Astrocyte (in vitro differentiated cells and primary cell): ENCODE measurements at regions not wholly inside any gene's neighbourhood (a gene's known extent, or its start where the extent isn't known, plus 50 kb on each side); places are given as distances from the start of the nearest gene placed in this dataset.

ENCODE experiments used
- DNase-seq: peaks from one replicate; pipeline ENCODE4 v3.0.0-alpha.2; 2010; ENCODE audit warnings: low read depth
- FAIRE-seq: peaks from 2 replicates; lab custom pipeline; 2011; peaks lifted over from hg19 to GRCh38; lab: Jason Lieb, UNC
- H2AFZ ChIP-seq: 2 replicates; pipeline ENCODE4 v1.6.0; 2012; ENCODE audit warnings: low read depth, low read length, inconsistent platforms
- H3K27ac ChIP-seq: 2 replicates; pipeline ENCODE4 v1.5.1; 2011; ENCODE audit warnings: low read depth, low read length, inconsistent platforms
- H3K27me3 ChIP-seq: 2 replicates; pipeline ENCODE4 v1.6.0; 2011; ENCODE audit warnings: low read length, inconsistent platforms; ENCODE audit not compliant: insufficient read depth
- H3K36me3 ChIP-seq: 2 replicates; pipeline ENCODE4 v1.5.1; 2011; ENCODE audit warnings: low read length, inconsistent platforms; ENCODE audit not compliant: insufficient read depth
- H3K4me1 ChIP-seq: 2 replicates; pipeline ENCODE4 v1.5.1; 2011; ENCODE audit warnings: low read length, inconsistent platforms; ENCODE audit not compliant: insufficient read depth
- H3K4me2 ChIP-seq: 2 replicates; pipeline ENCODE4 v1.6.0; 2012; ENCODE audit warnings: low read length, inconsistent platforms
- H3K4me3 ChIP-seq: 2 replicates; pipeline ENCODE4 v1.5.1; 2011; ENCODE audit warnings: low read depth, mild to moderate bottlenecking, low read length, inconsistent platforms; ENCODE audit not compliant: insufficient read depth
- H3K79me2 ChIP-seq: 2 replicates; pipeline ENCODE4 v1.6.0; 2012; ENCODE audit warnings: mild to moderate bottlenecking, low read length, inconsistent platforms; ENCODE audit not compliant: insufficient read depth
- H3K9ac ChIP-seq: 2 replicates; pipeline ENCODE4 v1.6.0; 2012; ENCODE audit warnings: mild to moderate bottlenecking, low read length, inconsistent platforms
- H3K9me3 ChIP-seq: 2 replicates; pipeline ENCODE4 v1.5.1; 2012; ENCODE audit warnings: low read depth, mild to moderate bottlenecking, low read length, inconsistent platforms; ENCODE audit not compliant: insufficient read depth
- H4K20me1 ChIP-seq: 2 replicates; pipeline ENCODE4 v1.6.0; 2012; ENCODE audit warnings: low read length, inconsistent platforms; ENCODE audit not compliant: insufficient read depth
- H3K27ac Mint-ChIP-seq: one replicate; pipeline ENCODE4 v1.8.0; 2021; ENCODE audit warnings: mild to moderate bottlenecking, mixed read lengths; ENCODE audit not compliant: unreplicated experiment
- H3K27me3 Mint-ChIP-seq: one replicate; pipeline ENCODE4 v1.8.0; 2021; ENCODE audit warnings: low read depth, mixed read lengths; ENCODE audit not compliant: unreplicated experiment
- H3K36me3 Mint-ChIP-seq: one replicate; pipeline ENCODE4 v1.8.0; 2021; ENCODE audit warnings: low read depth, mixed read lengths; ENCODE audit not compliant: unreplicated experiment
- H3K4me1 Mint-ChIP-seq: one replicate; pipeline ENCODE4 v1.8.0; 2021; ENCODE audit warnings: low read depth, mixed read lengths; ENCODE audit not compliant: unreplicated experiment
- H3K4me3 Mint-ChIP-seq: one replicate; pipeline ENCODE4 v1.8.0; 2021; ENCODE audit warnings: mild to moderate bottlenecking, moderate library complexity, mixed read lengths; ENCODE audit not compliant: unreplicated experiment
- H3K9me3 Mint-ChIP-seq: one replicate; pipeline ENCODE4 v1.8.0; 2021; ENCODE audit warnings: mild to moderate bottlenecking, mixed read lengths; ENCODE audit not compliant: unreplicated experiment
- CTCF ChIP-seq: IDR thresholded peaks from 2 replicates; pipeline ENCODE4 v1.5.1; 2011; ENCODE audit warnings: low read depth, mild to moderate bottlenecking, inconsistent platforms, low read length, moderate library complexity; ENCODE audit not compliant: insufficient read depth
- EZH2 ChIP-seq: IDR thresholded peaks from 2 replicates; pipeline ENCODE4 v1.6.1; 2012; ENCODE audit warnings: mild to moderate bottlenecking, low read length, inconsistent platforms; ENCODE audit not compliant: insufficient read depth

DNA sequence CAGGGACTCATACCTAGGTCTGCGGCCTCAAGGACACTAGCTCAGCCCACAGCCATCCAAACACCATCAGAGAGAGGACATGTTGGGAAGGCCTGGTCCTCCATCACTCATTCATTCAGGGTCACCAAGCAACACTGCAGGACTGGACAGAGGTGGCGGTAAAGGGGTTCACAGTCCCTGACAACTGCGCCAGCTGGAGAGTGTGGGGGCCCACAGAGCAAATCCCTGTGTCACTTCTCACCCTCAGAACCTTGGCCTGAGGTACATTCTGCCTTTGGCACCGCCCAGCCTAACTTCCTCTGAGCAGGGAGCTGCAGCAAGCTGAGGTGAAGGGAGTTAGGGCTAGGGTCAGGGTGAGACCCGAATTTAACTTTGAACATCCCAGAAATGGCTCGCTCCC, 106.5 kb downstream of the COPRS start:
- no peak overlapping the region for H3K4me2 ChIP-seq
- no peak overlapping the region for H3K27ac ChIP-seq
- no peaks in the 10 kb centered on the region for H3K9me3 ChIP-seq
- FAIRE-seq (no peak), DNase-seq (no peak)
- H3K79me2 ChIP-seq, result no peaks in the 10 kb centered on the region
- no peaks in the 10 kb centered on the region for H4K20me1 ChIP-seq
- no peaks in the 10 kb centered on the region for H3K27me3 ChIP-seq
- Mint-ChIP-seq H3K4me1 (no peaks in the 10 kb centered on the region), H3K9me3 (peaks cover 2% of the 10 kb centered on the region), H3K27ac (peak overlapping the region; percentile 27), H3K36me3 (no peaks in the 10 kb centered on the region), H3K27me3 (peaks cover 3% of the 10 kb centered on the region), H3K4me3 (no peak overlapping the region)
- H3K9ac ChIP-seq, result no peak overlapping the region
- H2AFZ ChIP-seq, result no peak overlapping the region
- no peak for TF ChIP-seq EZH2
- no peak for TF ChIP-seq CTCF
- no peaks in the 10 kb centered on the region for H3K36me3 ChIP-seq
- peaks cover 6% of the 10 kb centered on the region for H3K4me1 ChIP-seq
- H3K4me3 ChIP-seq, result no peak overlapping the region

- Histone ChIP-seq H3K36me3 (no peaks in the 10 kb centered on the region), H3K9me3 (no peaks in the 10 kb centered on the region), H3K4me3 (no peak overlapping the region), H3K9ac (no peak overlapping the region), H3K4me1 (peaks cover 6% of the 10 kb centered on the region), H3K27me3 (no peaks in the 10 kb centered on the region), H3K4me2 (no peak overlapping the region), H3K27ac (no peak overlapping the region), H2AFZ (no peak overlapping the region), H3K79me2 (no peaks in the 10 kb centered on the region), H4K20me1 (no peaks in the 10 kb centered on the region)
- Mint-ChIP-seq H3K4me1 (no peaks in the 10 kb centered on the region), H3K27ac (no peak overlapping the region), H3K4me3 (no peak overlapping the region), H3K36me3 (no peaks in the 10 kb centered on the region), H3K27me3 (peaks cover 6% of the 10 kb centered on the region), H3K9me3 (no peaks in the 10 kb centered on the region)
- TF ChIP-seq CTCF (no peak), EZH2 (no peak)
- DNase-seq (no peak), FAIRE-seq (no peak)
These were observed 108.5 kb downstream of the COPRS start for GRCh38 chr17:31750578-31750977.

GRCh38 chr17:31748881-31749280, 110.2 kb downstream of the COPRS start:
- Mint-ChIP-seq H3K36me3 (no peaks in the 10 kb centered on the region), H3K4me3 (no peak overlapping the region), H3K4me1 (peaks cover 6% of the 10 kb centered on the region), H3K27ac (no peak overlapping the region), H3K27me3 (peaks cover 6% of the 10 kb centered on the region), H3K9me3 (no peaks in the 10 kb centered on the region)
- Histone ChIP-seq H2AFZ (peak overlapping the region; percentile 42), H3K36me3 (no peaks in the 10 kb centered on the region), H3K4me3 (no peak overlapping the region), H4K20me1 (no peaks in the 10 kb centered on the region), H3K4me2 (no peak overlapping the region), H3K27me3 (no peaks in the 10 kb centered on the region), H3K9ac (no peak overlapping the region), H3K27ac (no peak overlapping the region), H3K79me2 (no peaks in the 10 kb centered on the region), H3K9me3 (no peaks in the 10 kb centered on the region), H3K4me1 (peaks cover 10% of the 10 kb centered on the region)
- no peak for DNase-seq
- no peak for TF ChIP-seq CTCF
- no peak for TF ChIP-seq EZH2
- no peak for FAIRE-seq
